Body of pancreas (tissue), 4 donors: ENCODE measurements at regions not wholly inside any gene's neighbourhood (a gene's known extent, or its start where the extent isn't known, plus 50 kb on each side); places are given as distances from the start of the nearest gene placed in this dataset.
"Not testable (repeated sequence)": the region's sequence is repeated elsewhere in the genome, so short reads cannot be mapped to it uniquely, and the experiment has no call there.

ENCODE experiments used
- POLR2A ChIP-seq, 3 donors: fragments of 450-650 bp; IDR thresholded peaks; one replicate each; pipeline ENCODE4 v1.6.1; 2016; ENCODE audit warnings: antibody characterized with exemption in 3 of 3, mild to moderate bottlenecking in 2 of 3
- TF ChIP-seq, protein P1 (sequence below), 7 experiments: fragments of 450-650 bp in 4 of 7; fragments of 200-600 bp in 3 of 7; sonication (generic) in 3 of 7; IDR thresholded peaks; one replicate each; pipeline ENCODE4 v1.5.1; 2016 to 2019; ENCODE audit warnings: antibody characterized with exemption in 7 of 7

DNA sequence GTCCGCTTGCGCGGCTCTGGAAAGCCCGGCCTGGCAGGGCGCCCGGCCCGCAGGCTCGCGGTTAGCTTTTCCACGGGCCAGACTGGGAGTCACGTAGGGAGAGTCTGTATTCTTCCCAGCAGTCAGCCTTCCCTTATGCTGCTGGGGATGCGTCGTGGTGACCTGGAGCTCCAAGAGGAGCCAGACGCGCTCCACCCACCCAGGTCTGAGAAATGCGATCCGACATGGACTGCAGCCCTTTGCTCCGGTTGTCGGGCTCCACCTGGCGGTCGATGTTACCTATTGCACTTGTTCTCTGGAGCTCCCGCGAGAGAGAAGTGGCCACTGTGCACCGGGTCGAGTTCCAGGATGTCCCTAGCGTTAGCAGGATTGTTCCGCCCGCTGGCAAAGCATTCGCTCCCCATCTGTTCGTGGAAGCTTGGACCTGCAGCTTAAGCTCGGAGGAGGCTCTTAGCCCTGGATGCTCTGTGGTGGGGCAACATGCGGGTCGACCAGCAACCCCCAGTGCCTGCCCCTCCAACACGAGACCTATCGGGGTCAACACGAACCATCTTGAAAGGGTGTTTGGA is 367.4 kb downstream of the SPATA31A6 start:
- TF ChIP-seq, protein P1, sequence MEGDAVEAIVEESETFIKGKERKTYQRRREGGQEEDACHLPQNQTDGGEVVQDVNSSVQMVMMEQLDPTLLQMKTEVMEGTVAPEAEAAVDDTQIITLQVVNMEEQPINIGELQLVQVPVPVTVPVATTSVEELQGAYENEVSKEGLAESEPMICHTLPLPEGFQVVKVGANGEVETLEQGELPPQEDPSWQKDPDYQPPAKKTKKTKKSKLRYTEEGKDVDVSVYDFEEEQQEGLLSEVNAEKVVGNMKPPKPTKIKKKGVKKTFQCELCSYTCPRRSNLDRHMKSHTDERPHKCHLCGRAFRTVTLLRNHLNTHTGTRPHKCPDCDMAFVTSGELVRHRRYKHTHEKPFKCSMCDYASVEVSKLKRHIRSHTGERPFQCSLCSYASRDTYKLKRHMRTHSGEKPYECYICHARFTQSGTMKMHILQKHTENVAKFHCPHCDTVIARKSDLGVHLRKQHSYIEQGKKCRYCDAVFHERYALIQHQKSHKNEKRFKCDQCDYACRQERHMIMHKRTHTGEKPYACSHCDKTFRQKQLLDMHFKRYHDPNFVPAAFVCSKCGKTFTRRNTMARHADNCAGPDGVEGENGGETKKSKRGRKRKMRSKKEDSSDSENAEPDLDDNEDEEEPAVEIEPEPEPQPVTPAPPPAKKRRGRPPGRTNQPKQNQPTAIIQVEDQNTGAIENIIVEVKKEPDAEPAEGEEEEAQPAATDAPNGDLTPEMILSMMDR (IDR thresholded peaks at IDR 0.05): peak in 2 of 7 experiments; percentile 11 to 54
- not testable (repeated sequence) for TF ChIP-seq POLR2A (IDR thresholded peaks at IDR 0.05)
